ENCODE measurements at regions not wholly inside any gene's neighbourhood (a gene's known extent, or its start where the extent isn't known, plus 50 kb on each side); places are given as distances from the start of the nearest gene placed in this dataset.
A peak's percentile ranks its signal among the peaks of the same experiment; 100 is the strongest.

DNA sequence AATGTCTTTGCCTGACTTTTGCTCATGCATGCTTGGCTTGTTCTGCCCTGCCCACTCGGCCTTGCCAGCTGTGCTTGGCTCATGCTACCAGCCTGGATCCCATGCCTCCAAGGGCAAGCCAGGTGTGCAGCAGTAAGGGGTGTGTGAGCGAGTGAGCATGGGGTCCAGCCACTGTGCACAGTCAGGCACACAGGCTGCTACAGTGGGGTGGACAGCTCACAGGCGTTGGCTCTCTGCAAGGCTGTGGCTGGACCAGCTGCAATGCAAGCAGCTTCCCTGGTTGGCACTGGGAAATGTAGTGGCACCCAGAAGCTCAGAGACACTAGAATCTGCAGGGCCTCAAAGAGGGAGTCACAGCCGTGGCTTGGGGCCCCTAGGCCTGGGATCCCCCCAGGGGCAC, 529.7 kb downstream of the DSC3 start:
- no peak for DNase-seq

- no peak for DNase-seq
These were observed 531.7 kb downstream of the DSC3 start for GRCh38 chr18:30510882-30511281.

GRCh38 chr18:30501594-30501993, 540.9 kb downstream of the DSC3 start:
- DNase-seq, result no peak

DNA sequence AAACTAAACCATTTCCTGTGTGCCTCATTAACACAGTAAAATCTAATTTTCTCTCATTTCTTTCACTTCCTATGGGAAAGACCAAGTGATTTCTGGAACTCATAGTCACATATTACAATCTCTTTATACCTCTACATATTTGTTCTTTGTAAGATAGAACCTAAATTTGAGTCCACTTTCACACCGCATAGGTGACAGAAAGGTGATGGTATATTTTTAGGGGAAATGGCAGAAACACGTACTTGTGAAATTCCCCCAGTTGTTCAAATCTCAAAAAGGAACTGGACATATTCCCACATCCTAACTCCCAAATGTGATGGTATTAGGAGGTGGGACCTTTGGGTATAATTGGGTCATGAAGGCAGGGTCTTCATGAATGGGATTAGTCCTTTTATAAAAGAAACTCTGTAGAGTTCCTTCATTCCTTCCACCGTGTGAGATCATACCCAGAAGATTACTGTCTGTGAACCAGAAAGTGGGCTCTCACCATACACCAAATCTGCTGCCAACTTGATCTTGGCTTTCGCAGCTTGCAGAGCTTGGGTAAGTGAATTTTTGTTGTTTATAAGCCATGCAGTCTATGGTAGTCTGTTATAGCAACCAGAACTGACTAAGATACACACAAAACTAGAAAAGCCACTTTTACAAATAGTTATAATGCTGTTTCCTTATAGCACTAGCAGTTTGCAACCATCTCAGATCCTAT, 542.1 kb downstream of the DSC3 start:
- DNase-seq, result no peak

- no peak for DNase-seq
These were observed 542.8 kb downstream of the DSC3 start for GRCh38 chr18:30499721-30500120.

GRCh38 chr18:30492552-30493129, 549.9 kb downstream of the DSC3 start:
- DNase-seq, result no peak

- DNase-seq, result no peak
These were observed 550.6 kb downstream of the DSC3 start for GRCh38 chr18:30491815-30492551.

DNA sequence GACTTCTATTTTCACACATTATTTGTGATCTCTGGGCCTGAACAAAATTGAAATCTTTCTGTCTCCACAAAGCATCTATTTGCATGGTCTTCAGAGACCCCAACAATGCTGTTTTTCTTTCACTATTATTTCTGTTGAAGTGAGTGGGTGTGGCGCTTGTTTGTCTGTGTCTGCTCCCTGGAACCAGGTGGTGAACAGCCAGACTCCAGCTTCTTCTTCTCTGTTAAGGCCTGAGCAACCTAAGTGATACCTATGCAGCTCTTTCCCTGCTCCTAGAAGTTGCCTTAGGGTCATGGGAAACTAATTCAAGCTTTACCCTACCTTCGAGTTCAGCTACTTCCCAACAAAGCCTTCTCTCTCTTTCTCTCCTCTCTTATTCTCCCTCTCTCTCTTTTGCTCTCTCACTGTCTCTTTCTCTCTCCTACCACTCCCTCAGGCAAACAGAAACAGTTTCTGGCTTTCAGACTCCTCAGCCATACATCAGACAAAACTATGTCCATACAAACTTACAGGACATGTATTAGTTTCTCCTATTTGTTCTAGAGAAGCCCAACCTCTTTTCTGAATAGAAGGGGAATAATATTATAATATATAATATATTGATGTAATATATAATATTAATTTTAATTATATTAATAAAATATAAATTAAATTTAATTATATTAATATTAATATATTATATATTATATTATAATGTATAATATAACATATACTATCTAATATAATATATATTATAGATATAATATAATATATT, 552.5 kb downstream of the DSC3 start:
- DNase-seq, result no peak

- DNase-seq, result no peak
These were observed 554.6 kb downstream of the DSC3 start for GRCh38 chr18:30487962-30488361.

DNA sequence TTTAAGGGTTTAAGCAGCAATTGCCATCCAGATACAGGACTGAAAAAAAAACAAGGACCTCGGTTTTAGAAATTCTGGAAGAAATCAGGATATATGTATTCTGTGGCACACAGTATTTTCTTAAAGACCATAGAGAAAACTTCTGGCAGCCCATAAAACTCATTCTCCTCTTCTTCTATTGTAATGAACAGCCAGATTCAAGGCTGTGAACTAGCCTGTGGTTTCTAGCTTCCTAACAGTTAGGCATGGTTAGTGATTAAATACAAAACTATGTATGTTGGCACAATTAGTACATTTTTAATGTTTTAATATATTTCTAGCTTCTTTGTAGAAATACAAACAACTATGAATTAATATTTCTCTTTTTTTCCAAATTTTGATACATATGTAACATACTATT, 555.7 kb downstream of the DSC3 start:
- no peak for DNase-seq

DNA sequence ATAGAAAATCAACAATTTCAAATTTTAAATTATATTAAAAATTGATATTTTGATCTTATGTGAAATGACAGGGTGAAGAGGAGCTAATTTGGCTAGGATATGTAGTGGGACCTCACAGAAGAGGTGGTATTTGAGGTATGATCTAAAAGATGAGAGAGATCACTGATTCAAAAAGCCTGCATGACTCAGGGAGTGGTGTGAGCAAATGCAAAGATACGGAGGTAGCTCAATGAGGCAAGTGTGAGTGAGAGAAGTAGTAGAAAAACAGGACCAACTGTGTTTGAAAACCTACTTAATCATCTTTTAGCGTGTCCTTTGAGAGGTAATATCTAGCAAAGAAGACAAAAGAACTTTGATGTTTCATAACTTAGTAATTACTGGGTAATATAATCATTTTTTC, 557.5 kb downstream of the DSC3 start:
- DNase-seq, result no peak

- DNase-seq, result no peak
These were observed 560.7 kb downstream of the DSC3 start for GRCh38 chr18:30481871-30482270.

- peak; percentile 46 for DNase-seq
These were observed 573.5 kb downstream of the DSC3 start for GRCh38 chr18:30469091-30469490.

GRCh38 chr18:30465096-30465495, 577.4 kb downstream of the DSC3 start:
- DNase-seq, result no peak

- DNase-seq, result no peak
These were observed 585.4 kb downstream of the DSC3 start for GRCh38 chr18:30457156-30457555.

DNA sequence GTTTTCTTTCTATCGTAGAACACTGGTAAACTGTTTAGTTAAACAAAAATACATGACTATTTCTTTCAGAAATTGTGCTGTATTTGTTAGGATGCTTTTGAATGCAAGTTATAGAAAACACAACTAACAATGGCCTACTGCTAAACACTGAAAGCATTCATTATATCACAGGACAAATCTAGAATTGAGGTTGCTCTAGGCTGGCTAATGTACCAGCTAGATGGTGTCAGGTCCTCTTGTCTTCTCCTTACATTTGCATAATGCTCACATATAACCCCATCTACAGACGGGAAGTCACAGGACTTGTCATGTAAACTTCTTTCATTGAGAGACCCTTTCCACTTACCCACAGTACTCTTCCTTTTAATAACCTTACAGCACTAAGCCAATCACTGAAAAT, 586.8 kb downstream of the DSC3 start:
- no peak for DNase-seq

- DNase-seq, result no peak
These were observed 587.6 kb downstream of the DSC3 start for GRCh38 chr18:30454920-30455319.

GRCh38 chr18:30451981-30452380, 590.6 kb downstream of the DSC3 start:
- DNase-seq, result no peak

DNA sequence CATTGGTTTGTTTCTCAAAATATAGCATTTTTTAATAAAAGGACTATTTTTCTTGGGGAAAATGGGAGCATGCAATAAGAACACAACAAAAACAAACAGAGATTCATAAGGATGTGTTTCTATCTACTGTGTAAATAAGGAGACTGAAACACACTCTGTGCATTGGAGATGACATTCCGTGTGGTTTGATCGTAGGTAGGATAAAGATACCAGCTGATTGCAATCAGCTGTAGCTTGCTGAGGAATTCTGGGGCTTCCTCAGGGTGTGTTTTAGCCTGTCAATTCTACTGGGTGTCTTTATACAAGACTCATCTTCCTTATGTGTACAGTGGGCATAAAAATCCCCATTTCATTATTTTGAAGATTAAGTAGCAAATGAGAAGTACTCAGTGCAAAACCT, 591.6 kb downstream of the DSC3 start:
- DNase-seq, result no peak

DNA sequence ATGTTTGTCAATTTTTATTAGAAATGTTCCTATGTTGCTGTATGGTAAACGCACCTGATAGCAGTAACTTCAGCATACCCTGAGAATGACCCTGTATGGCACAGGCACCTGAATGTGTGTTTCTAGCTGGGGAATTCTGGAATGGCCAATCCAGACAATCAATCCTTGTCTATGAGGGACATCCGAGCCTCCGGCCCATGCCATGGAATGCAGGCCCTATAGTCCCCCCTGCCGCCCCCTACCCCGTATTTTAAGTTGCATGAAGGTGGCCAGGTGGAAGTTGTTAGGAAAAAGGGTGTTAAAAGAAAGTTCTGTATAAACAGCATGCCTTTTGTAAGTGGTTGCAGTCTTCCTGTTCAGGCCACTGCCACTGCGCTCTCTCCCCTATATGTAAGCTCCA, 595.9 kb downstream of the DSC3 start:
- DNase-seq, result no peak

DNA sequence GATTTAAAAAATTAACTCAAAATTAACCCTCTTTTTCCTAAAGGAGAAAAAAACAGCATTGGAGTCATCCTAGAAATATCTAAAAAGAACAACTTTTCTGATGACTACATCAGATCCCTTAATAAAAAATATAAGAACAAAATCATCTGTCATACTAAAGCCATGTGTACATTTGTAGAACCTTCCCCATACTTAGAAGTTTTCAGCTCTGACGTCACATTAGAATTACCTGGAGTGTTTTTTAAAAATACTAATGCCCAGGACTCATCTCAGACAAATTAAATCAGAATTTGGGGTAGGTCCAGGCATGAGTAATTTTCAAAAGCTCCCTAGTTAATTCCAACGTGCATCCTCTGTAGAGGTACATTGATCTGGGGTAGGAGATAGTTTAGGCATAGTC, 598.0 kb downstream of the DSC3 start:
- no peak for DNase-seq

GRCh38 chr18:30440351-30440750, 602.2 kb downstream of the DSC3 start:
- no peak for DNase-seq

DNA sequence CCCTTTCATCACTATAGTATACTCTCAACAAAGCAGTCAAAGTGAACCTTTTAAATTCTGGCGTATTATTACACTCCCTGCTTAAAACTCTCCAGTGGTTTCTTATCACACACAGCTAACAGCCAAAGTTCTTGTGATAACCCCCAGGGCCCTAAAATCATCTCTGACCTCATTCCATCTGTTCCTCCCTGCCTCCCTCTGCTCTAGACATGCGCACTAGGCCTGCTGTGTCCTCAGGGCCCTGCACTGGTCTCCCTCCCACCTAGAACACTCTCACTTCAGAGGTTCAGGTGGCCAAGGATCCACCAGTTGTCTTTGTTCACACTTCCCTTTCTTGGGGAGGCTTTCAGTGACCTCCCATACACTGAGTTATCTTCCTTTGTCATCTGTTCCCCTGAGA, 603.4 kb downstream of the DSC3 start:
- DNase-seq, result no peak

GRCh38 chr18:30432349-30432748, 610.2 kb downstream of the DSC3 start:
- DNase-seq, result no peak
